Prostate gland (tissue), 2 donors: ENCODE measurements at regions not wholly inside any gene's neighbourhood (a gene's known extent, or its start where the extent isn't known, plus 50 kb on each side); places are given as distances from the start of the nearest gene placed in this dataset.

Experiments
- DNase-seq: peaks from one replicate; pipeline ENCODE4 v3.0.0-alpha.2; 2019; ENCODE audit warnings: low spot score
- H3K27ac ChIP-seq, 2 donors: fragments of 200-600 bp; sonication (generic); 2 replicates each; pipeline ENCODE4 v1.5.1; 2017 to 2019
- H3K27me3 ChIP-seq: fragments of 200-600 bp; sonication (generic); replicated peaks from 2 replicates; pipeline ENCODE4 v1.5.1; 2019; ENCODE audit not compliant: insufficient read depth
- H3K36me3 ChIP-seq, 2 donors: fragments of 200-600 bp; sonication (generic); 1 replicate in 1 of 2; 2 replicates in 1 of 2; pipeline versions ENCODE4 v1.5.1 to v1.8.1; 2017 to 2019
- H3K4me1 ChIP-seq: fragments of 200-600 bp; sonication (generic); replicated peaks from 2 replicates; pipeline ENCODE4 v1.5.1; 2019
- H3K4me3 ChIP-seq, 2 donors: fragments of 200-600 bp; sonication (generic); 2 replicates each; pipeline ENCODE4 v1.5.1; 2017 to 2019
- H3K9me3 ChIP-seq: fragments of 200-600 bp; sonication (generic); 2 replicates; pipeline ENCODE4 v1.5.1; 2017
- POLR2A ChIP-seq: fragments of 450-650 bp; IDR thresholded peaks from one replicate; pipeline ENCODE4 v1.6.1; 2016; ENCODE audit warnings: antibody characterized with exemption, mild to moderate bottlenecking
- POLR2AphosphoS5 ChIP-seq: sonication (generic); formaldehyde crosslinking; IDR thresholded peaks from one replicate; pipeline ENCODE4 v1.6.1; 2017; ENCODE audit warnings: antibody characterized with exemption
- WGBS: methylation state at CpG from one replicate; pipeline ENCODE4 v1.1.5; 2018; 5-methylcytosine and 5-hydroxymethylcytosine counted together
- intact Hi-C: fragments of 100-400 bp; cut with DNase I; formaldehyde crosslinking; loops from one replicate; pipeline ENCODE4 v1.14.2; 2022
- TF ChIP-seq, protein P1 (sequence below), 4 experiments: fragments of 200-600 bp in 2 of 4; fragments of 450-650 bp in 2 of 4; sonication (generic) in 2 of 4; IDR thresholded peaks; 1 replicate in 3 of 4; 2 replicates in 1 of 4; pipeline ENCODE4 v1.5.1; 2016 to 2019; ENCODE audit warnings: antibody characterized with exemption in 4 of 4, mild to moderate bottlenecking in 2 of 4, moderate library complexity in 2 of 4

DNA sequence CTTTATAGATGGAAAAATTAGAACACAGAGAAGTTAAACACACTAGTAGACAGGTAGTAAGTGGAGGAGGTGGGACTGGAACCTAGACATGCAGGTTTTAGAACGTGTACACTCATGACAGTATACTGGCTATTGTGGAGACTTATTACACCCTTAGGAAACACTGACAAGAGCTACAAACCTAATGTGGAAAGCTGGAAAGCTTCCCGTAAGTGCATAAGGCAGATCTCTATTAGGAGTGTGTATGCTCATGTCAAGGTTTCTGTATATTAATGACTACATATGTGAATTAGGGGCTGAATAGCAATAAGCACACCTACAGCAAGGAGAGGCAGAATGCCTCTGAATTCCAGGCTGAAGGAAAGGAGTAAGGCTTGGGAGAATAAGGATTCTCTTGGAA lies 82.6 kb upstream of the SLC24A5 start:
- no peaks in the 10 kb centered on the region for H3K9me3 ChIP-seq
- intact Hi-C loops = no loop called here
- no peak for DNase-seq
- H3K27ac ChIP-seq = no peak overlapping the region
- no peaks in the 10 kb centered on the region for H3K36me3 ChIP-seq
- H3K4me3 ChIP-seq = no peak overlapping the region
- no peaks in the 10 kb centered on the region for H3K27me3 ChIP-seq
- no peaks in the 10 kb centered on the region for H3K4me1 ChIP-seq
- TF ChIP-seq, protein P1, sequence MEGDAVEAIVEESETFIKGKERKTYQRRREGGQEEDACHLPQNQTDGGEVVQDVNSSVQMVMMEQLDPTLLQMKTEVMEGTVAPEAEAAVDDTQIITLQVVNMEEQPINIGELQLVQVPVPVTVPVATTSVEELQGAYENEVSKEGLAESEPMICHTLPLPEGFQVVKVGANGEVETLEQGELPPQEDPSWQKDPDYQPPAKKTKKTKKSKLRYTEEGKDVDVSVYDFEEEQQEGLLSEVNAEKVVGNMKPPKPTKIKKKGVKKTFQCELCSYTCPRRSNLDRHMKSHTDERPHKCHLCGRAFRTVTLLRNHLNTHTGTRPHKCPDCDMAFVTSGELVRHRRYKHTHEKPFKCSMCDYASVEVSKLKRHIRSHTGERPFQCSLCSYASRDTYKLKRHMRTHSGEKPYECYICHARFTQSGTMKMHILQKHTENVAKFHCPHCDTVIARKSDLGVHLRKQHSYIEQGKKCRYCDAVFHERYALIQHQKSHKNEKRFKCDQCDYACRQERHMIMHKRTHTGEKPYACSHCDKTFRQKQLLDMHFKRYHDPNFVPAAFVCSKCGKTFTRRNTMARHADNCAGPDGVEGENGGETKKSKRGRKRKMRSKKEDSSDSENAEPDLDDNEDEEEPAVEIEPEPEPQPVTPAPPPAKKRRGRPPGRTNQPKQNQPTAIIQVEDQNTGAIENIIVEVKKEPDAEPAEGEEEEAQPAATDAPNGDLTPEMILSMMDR (IDR thresholded peaks at IDR 0.05) = no peak
- TF ChIP-seq POLR2A (no peak), POLR2AphosphoS5 (no peak)
- 83% methylated on average over 2 of the region's 2 CpGs for WGBS

DNA sequence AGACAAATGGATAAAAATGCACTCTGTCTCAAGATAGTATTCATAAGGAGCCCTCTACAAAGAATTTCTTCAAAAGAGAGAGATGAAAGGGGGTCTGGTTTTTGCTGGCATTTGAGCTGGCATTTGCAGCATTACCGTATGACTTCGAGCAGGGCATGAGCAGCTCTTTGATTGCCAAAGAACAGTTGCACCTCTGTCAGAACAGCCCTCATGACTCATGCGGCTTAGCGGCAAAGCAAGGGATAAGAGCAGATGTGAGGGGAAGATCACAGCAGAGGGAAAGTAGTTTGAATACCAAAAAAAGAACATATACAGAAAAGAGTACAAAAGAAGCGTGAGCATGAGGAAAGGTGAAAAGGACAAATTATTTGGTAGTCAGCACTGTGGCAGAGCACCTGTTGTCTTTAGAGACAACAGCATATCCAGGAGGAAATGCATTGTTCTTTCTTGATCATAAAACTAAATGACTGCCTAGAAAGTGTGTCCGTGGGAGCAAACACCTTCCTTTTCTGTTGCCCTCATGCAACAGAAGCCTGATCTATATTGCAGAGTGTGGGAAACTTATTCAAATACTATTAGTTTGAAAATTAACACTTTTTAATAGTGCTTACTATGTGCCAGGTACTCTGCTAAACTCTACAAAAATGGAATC lies 80.5 kb upstream of the SLC24A5 start:
- 50% methylated on average over 6 of the region's 6 CpGs for WGBS
- Histone ChIP-seq H3K36me3 (no peaks in the 10 kb centered on the region), H3K27ac (no peak overlapping the region), H3K9me3 (no peaks in the 10 kb centered on the region), H3K4me3 (no peak overlapping the region), H3K27me3 (no peaks in the 10 kb centered on the region), H3K4me1 (no peaks in the 10 kb centered on the region)
- no peak for TF ChIP-seq POLR2AphosphoS5
- TF ChIP-seq POLR2A = no peak
- TF ChIP-seq, protein P1 (IDR thresholded peaks at IDR 0.05) = no peak
- DNase-seq = no peak
- intact Hi-C loops = no loop called here

DNA sequence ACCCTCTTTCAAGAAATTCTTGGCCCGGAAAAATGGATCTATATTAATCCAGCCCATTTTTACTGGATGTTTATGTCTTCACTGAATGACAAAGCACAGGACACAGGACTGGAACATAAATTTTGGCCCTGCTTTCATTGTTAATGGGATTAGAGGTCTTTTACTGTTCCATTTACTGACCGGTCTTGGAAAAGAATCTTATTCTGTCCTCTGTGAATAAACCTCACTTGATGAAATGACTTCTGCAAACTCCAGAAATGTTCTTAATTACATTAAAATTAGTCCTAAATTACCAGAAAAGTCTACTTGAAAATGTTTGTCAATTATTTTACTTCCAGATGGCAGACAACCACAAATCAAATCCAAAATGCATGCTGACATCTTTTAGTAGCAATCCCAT lies 79.3 kb upstream of the SLC24A5 start:
- Histone ChIP-seq H3K4me1 (no peaks in the 10 kb centered on the region), H3K27ac (no peak overlapping the region), H3K9me3 (no peaks in the 10 kb centered on the region), H3K4me3 (no peak overlapping the region), H3K27me3 (no peaks in the 10 kb centered on the region), H3K36me3 (no peaks in the 10 kb centered on the region)
- TF ChIP-seq, protein P1 (IDR thresholded peaks at IDR 0.05) = no peak
- TF ChIP-seq POLR2A = no peak
- TF ChIP-seq POLR2AphosphoS5 = no peak
- intact Hi-C loops = no loop called here
- DNase-seq = no peak
- WGBS = 94% methylated on average over 2 of the region's 2 CpGs

DNA sequence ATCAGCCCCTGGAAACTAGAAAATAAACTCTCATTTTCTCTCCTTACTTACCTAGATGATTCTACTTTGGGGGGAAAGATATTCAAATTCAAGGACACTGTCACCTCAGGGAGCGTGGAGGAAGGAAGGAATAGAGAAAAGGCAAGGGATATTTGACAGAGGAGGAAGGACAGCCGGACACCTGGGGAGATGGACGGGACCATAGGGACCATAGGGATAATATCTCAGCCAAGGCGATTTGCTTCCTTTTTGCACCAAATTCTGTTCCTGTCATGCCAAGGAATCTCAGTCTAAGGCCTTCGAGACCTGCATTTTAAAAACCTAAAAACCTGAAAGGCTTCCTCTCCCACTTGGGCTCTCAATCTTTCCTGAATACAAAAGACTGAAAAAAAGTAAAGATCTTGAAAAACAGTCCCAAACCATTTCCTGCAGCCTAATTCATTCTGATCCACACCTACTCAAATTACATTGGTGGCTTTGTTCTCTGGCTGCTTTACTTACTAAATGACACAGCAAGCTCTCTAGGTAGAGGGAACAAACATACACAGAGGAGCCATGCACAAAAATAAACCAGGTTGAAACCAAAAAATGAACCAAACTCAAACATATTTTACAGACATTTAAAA lies 73.9 kb upstream of the SLC24A5 start:
- intact Hi-C loops = no loop called here
- H3K9me3 ChIP-seq = no peaks in the 10 kb centered on the region
- H3K4me1 ChIP-seq = no peaks in the 10 kb centered on the region
- no peak overlapping the region for H3K27ac ChIP-seq
- H3K27me3 ChIP-seq = no peaks in the 10 kb centered on the region
- no peaks in the 10 kb centered on the region for H3K36me3 ChIP-seq
- 70% methylated on average over 5 of the region's 5 CpGs for WGBS
- DNase-seq = no peak
- H3K4me3 ChIP-seq = no peak overlapping the region
- TF ChIP-seq POLR2AphosphoS5 (no peak), POLR2A (no peak)
- TF ChIP-seq, protein P1 (IDR thresholded peaks at IDR 0.05) = no peak

DNA sequence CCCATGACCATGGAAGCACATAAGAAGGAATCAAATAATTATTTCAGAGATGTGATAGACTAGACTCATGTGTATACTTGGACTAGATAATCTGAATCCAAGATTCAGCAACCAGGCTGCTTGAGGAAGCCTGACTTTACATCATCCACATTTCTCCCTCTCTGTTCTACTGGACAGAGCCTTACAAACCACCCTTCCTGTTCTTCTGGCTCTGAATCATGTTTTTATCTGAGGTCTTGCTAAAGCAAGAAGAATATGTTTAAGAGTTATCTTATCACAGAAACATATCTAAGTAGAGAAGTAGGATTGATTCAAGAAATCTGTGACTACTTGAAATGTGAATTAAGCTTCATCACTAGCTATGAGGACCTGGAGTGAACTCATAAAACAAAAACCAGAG lies 71.1 kb upstream of the SLC24A5 start:
- TF ChIP-seq POLR2A = no peak
- TF ChIP-seq, protein P1 (IDR thresholded peaks at IDR 0.05) = no peak
- no peak for TF ChIP-seq POLR2AphosphoS5
- DNase-seq = no peak
- Histone ChIP-seq H3K4me1 (no peaks in the 10 kb centered on the region), H3K27ac (no peak overlapping the region), H3K36me3 (no peaks in the 10 kb centered on the region), H3K27me3 (no peaks in the 10 kb centered on the region), H3K4me3 (no peak overlapping the region), H3K9me3 (no peaks in the 10 kb centered on the region)
- intact Hi-C loops = no loop called here
